ENCODE measurements at regions not wholly inside any gene's neighbourhood (a gene's known extent, or its start where the extent isn't known, plus 50 kb on each side); places are given as distances from the start of the nearest gene placed in this dataset.

GRCh38 chr3:144544871-144545270 is 573.2 kb downstream of the DIPK2A start:
- no peaks in the 10 kb centered on the region for H3K4me1 ChIP-seq
- H3K27ac ChIP-seq = no peak overlapping the region
- intact Hi-C loops (cut with DNase I; ENCODE audit: low total_unique reads) = no loop called here
- no peak for TF ChIP-seq CTCF (IDR thresholded peaks at IDR 0.05)
- TF ChIP-seq POLR2A (IDR thresholded peaks at IDR 0.05) = no peak
- WGBS, 2 donors = 69 to 75% methylated on average over 4 of the region's 4 CpGs
- no peaks in the 10 kb centered on the region for H3K9me3 ChIP-seq
- no peak overlapping the region for H3K4me3 ChIP-seq
- no peaks in the 10 kb centered on the region for H3K36me3 ChIP-seq (ENCODE audit: low read depth, missing control alignments)
- DNase-seq = no peak
- H3K27me3 ChIP-seq = no peaks in the 10 kb centered on the region

DNA sequence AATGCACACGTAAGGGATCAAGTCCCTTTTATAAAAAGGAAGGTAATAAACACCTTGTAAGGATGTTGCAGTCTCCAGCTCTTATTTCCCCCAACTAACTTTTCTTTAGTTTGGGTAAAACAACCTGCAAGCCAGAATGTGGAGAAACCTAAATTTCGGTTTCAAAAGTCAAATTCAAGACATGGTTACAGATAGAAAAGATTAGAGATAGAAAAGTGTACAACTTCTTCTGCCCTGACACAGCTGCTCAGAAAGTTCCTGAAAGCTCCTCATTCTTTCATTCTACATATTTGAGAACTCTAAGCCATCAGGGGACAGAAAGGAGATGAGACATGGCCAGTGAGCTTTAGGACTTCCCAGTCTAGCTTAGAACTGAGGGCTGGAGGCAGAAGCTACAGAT is 574.9 kb downstream of the DIPK2A start:
- Histone ChIP-seq H3K9me3 (no peaks in the 10 kb centered on the region), H3K36me3 (ENCODE audit: low read depth, missing control alignments) (no peaks in the 10 kb centered on the region), H3K4me1 (no peaks in the 10 kb centered on the region), H3K27ac (no peak overlapping the region), H3K27me3 (no peaks in the 10 kb centered on the region), H3K4me3 (no peak overlapping the region)
- 78 to 86% methylated on average over 2 of the region's 2 CpGs for WGBS, 2 donors
- intact Hi-C loops (cut with DNase I; ENCODE audit: low total_unique reads) = no loop called here
- DNase-seq = no peak
- TF ChIP-seq CTCF (IDR thresholded peaks at IDR 0.05) (no peak), POLR2A (IDR thresholded peaks at IDR 0.05) (no peak)

DNA sequence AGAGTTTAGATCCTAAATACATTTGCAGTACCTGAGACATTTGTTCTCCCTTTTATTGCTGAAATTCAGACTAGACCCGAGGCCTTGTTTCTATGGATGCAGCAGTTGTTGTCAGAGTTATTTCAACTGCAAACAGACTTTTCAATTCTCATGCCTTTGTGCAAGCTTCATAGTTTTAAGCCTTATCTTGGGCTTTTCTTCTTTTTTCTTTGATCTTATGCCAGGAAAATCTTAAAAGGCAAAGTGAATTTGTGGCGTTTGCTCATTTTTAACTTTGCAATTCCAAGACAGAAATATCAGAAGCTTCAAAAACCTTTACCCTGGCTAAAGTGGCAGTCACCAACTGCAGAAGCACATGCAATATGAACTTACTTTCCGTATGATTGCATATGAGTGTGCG is 576.7 kb downstream of the DIPK2A start:
- WGBS, 2 donors = 71 to 73% methylated on average over 4 of the region's 4 CpGs
- Histone ChIP-seq H3K4me3 (no peak overlapping the region), H3K36me3 (ENCODE audit: low read depth, missing control alignments) (no peaks in the 10 kb centered on the region), H3K4me1 (no peaks in the 10 kb centered on the region), H3K9me3 (no peaks in the 10 kb centered on the region), H3K27ac (no peak overlapping the region), H3K27me3 (no peaks in the 10 kb centered on the region)
- intact Hi-C loops (cut with DNase I; ENCODE audit: low total_unique reads) = no loop called here
- TF ChIP-seq CTCF (IDR thresholded peaks at IDR 0.05) (no peak), POLR2A (IDR thresholded peaks at IDR 0.05) (no peak)
- no peak for DNase-seq

- Histone ChIP-seq H3K36me3 (ENCODE audit: low read depth, missing control alignments) (no peaks in the 10 kb centered on the region), H3K9me3 (no peaks in the 10 kb centered on the region), H3K27me3 (no peaks in the 10 kb centered on the region), H3K4me3 (no peak overlapping the region), H3K27ac (no peak overlapping the region), H3K4me1 (no peaks in the 10 kb centered on the region)
- TF ChIP-seq POLR2A (IDR thresholded peaks at IDR 0.05) (no peak), CTCF (IDR thresholded peaks at IDR 0.05) (no peak)
- no peak for DNase-seq
- WGBS, 2 donors = 76 to 79% methylated on average over 1 of the region's 1 CpG
- intact Hi-C loops (cut with DNase I; ENCODE audit: low total_unique reads) = no loop called here
Measured at GRCh38 chr3:144549166-144549565, 577.5 kb downstream of the DIPK2A start.

- H3K27me3 ChIP-seq = no peaks in the 10 kb centered on the region
- no peaks in the 10 kb centered on the region for H3K9me3 ChIP-seq
- H3K4me3 ChIP-seq = no peak overlapping the region
- TF ChIP-seq CTCF (IDR thresholded peaks at IDR 0.05) (no peak), POLR2A (IDR thresholded peaks at IDR 0.05) (no peak)
- no peaks in the 10 kb centered on the region for H3K4me1 ChIP-seq
- WGBS, 2 donors = 76 to 95% methylated on average over 3 of the region's 3 CpGs
- no peak overlapping the region for H3K27ac ChIP-seq
- no peak for DNase-seq
- intact Hi-C loops (cut with DNase I; ENCODE audit: low total_unique reads) = no loop called here
- no peaks in the 10 kb centered on the region for H3K36me3 ChIP-seq (ENCODE audit: low read depth, missing control alignments)
Measured at GRCh38 chr3:144552346-144553057, 580.9 kb downstream of the DIPK2A start.
